SK-N-SH (cell line): ENCODE measurements at regions not wholly inside any gene's neighbourhood (a gene's known extent, or its start where the extent isn't known, plus 50 kb on each side); places are given as distances from the start of the nearest gene placed in this dataset.

Experiments
- CTCF ChIA-PET: fragments of 300-600, 350-600 bp; formaldehyde crosslinking; extraction: SDS; loops from one replicate; lab custom pipeline; 2021; lab: Yijun Ruan, JAX
- POLR2A ChIA-PET: fragments of 350-600 bp; sonication (Branson Sonifier 250); formaldehyde crosslinking; extraction: SDS; loops from one replicate; lab custom pipeline; 2020; ENCODE audit warnings: antibody characterized with exemption, inconsistent platforms; lab: Yijun Ruan, JAX
- DNase-seq: peaks from one replicate; pipeline ENCODE4 v3.0.0; 2012
- H2AFZ ChIP-seq: fragments of 200-600 bp; sonication (generic); 2 replicates; pipeline ENCODE4 v1.8.1; 2016; ENCODE audit warnings: antibody characterized with exemption, mild to moderate bottlenecking, low read depth
- H3F3A ChIP-seq: fragments of 200-600 bp; sonication (generic); replicated peaks from 2 replicates; pipeline ENCODE3; 2016; ENCODE audit warnings: antibody characterized with exemption, mild to moderate bottlenecking; ENCODE audit not compliant: insufficient read depth
- H3K27ac ChIP-seq, 2 experiments: fragments of 200-500 bp in 1 of 2; fragments of 200-600 bp in 1 of 2; sonication (Bioruptor generic) in 1 of 2; sonication (generic), shearing (Covaris generic) in 1 of 2; 2 replicates each; pipeline versions ENCODE4 v1.5.1 to v1.6.1; 2014 to 2016; ENCODE audit warnings: low read depth in 2 of 2, inconsistent platforms in 1 of 2, low read length in 1 of 2, mild to moderate bottlenecking in 1 of 2, mixed read lengths in 1 of 2
- H3K27me3 ChIP-seq: fragments of 200-600 bp; sonication (generic), shearing (Covaris generic); 2 replicates; pipeline ENCODE4 v1.6.1; 2016; ENCODE audit warnings: mixed run types; ENCODE audit not compliant: insufficient read depth
- H3K36me3 ChIP-seq, 2 experiments: fragments of 200-500 bp in 1 of 2; fragments of 200-600 bp in 1 of 2; sonication (Bioruptor generic) in 1 of 2; sonication (generic) in 1 of 2; replicated peaks in 1 of 2; 2 replicates each; pipeline versions ENCODE3 to v1.5.1; 2014 to 2016; ENCODE audit warnings: low read length in 1 of 2, mild to moderate bottlenecking in 1 of 2; ENCODE audit not compliant: insufficient read depth in 2 of 2, control insufficient read depth in 1 of 2
- H3K4me1 ChIP-seq, 2 experiments: fragments of 200-500 bp in 1 of 2; fragments of 200-600 bp in 1 of 2; sonication (Bioruptor generic) in 1 of 2; sonication (generic), shearing (Covaris generic) in 1 of 2; 2 replicates each; pipeline versions ENCODE4 v1.5.1 to v1.6.1; 2014 to 2016; ENCODE audit warnings: low read depth in 1 of 2, low read length in 1 of 2, mixed run types in 1 of 2; ENCODE audit not compliant: insufficient read depth in 2 of 2, control insufficient read depth in 1 of 2
- H3K4me2 ChIP-seq: fragments of 200-600 bp; sonication (generic), shearing (Covaris generic); 2 replicates; pipeline ENCODE4 v1.6.1; 2017; ENCODE audit warnings: mixed run types
- H3K4me3 ChIP-seq, 2 experiments: fragments of 200-500 bp in 1 of 2; fragments of 200-600 bp in 1 of 2; sonication (Bioruptor generic) in 1 of 2; sonication (generic), shearing (Covaris generic) in 1 of 2; 2 replicates each; pipeline versions ENCODE4 v1.5.1 to v1.8.1; 2014 to 2016; ENCODE audit warnings: low read depth in 2 of 2, inconsistent platforms in 1 of 2, low read length in 1 of 2, mild to moderate bottlenecking in 1 of 2, mixed read lengths in 1 of 2, moderate library complexity in 1 of 2
- H3K79me2 ChIP-seq: fragments of 200-600 bp; sonication (generic); 2 replicates; pipeline ENCODE4 v1.8.1; 2017; ENCODE audit warnings: mild to moderate bottlenecking; ENCODE audit not compliant: insufficient read depth
- H3K9ac ChIP-seq: fragments of 200-600 bp; sonication (generic); 2 replicates; pipeline ENCODE4 v1.6.1; 2017; ENCODE audit warnings: mixed run types
- H3K9me2 ChIP-seq: fragments of 200-600 bp; sonication (generic); 2 replicates; pipeline ENCODE4 v1.6.1; 2017; ENCODE audit warnings: mixed run types
- H3K9me3 ChIP-seq: fragments of 200-600 bp; sonication (generic); 2 replicates; pipeline ENCODE4 v1.6.1; 2017; ENCODE audit warnings: mixed run types, mild to moderate bottlenecking, moderate library complexity
- H4K20me1 ChIP-seq: fragments of 200-600 bp; sonication (generic); 2 replicates; pipeline ENCODE4 v1.6.1; 2017; ENCODE audit warnings: mild to moderate bottlenecking, mixed run types; ENCODE audit not compliant: insufficient read depth
- CHD2 ChIP-seq: fragments of 150-350 bp; IDR thresholded peaks from 2 replicates; pipeline ENCODE4 v1.6.1; 2018; ENCODE audit warnings: low read length; ENCODE audit not compliant: partially characterized antibody
- ELF1 ChIP-seq: IDR thresholded peaks from 2 replicates; pipeline ENCODE4 v1.4.0; 2012
- EP300 ChIP-seq, 2 experiments: IDR thresholded peaks; 2 replicates each; pipeline versions ENCODE4 v1.4.0 to v1.6.1; 2012; ENCODE audit warnings: borderline replicate concordance in 1 of 2, low read depth in 1 of 2, low read length in 1 of 2
- FOSL2 ChIP-seq: IDR thresholded peaks from 2 replicates; pipeline ENCODE4 v1.4.0; 2012; ENCODE audit warnings: low read depth, mild to moderate bottlenecking, moderate library complexity, borderline replicate concordance
- FOXJ3 ChIP-seq: sonication (generic); formaldehyde crosslinking; IDR thresholded peaks from 2 replicates; pipeline ENCODE4 v1.5.1; 2020; ENCODE audit warnings: mild to moderate bottlenecking, missing genetic modification reagents
- FOXM1 ChIP-seq: IDR thresholded peaks from 2 replicates; pipeline ENCODE4 v1.4.0; 2012; ENCODE audit warnings: low read depth, mild to moderate bottlenecking
- GATA2 ChIP-seq: sonication (generic); formaldehyde crosslinking; IDR thresholded peaks from 2 replicates; pipeline ENCODE4 v1.5.0; 2020; ENCODE audit warnings: mild to moderate bottlenecking, missing genetic modification reagents
- IRF3 ChIP-seq: fragments of 150-350 bp; IDR thresholded peaks from 2 replicates; pipeline ENCODE4 v1.6.1; 2016; ENCODE audit warnings: mild to moderate bottlenecking, low read depth, low read length
- JUND ChIP-seq: IDR thresholded peaks from 2 replicates; pipeline ENCODE4 v1.4.0; 2012
- NFIC ChIP-seq: IDR thresholded peaks from 2 replicates; pipeline ENCODE4 v1.4.0; 2012; ENCODE audit warnings: borderline replicate concordance
- POLR2AphosphoS5 ChIP-seq: IDR thresholded peaks from 2 replicates; pipeline ENCODE4 v1.6.1; 2012; ENCODE audit warnings: low read depth, low read length
- RCOR1 ChIP-seq: fragments of 150-350 bp; IDR thresholded peaks from 2 replicates; pipeline ENCODE4 v1.6.1; 2017; ENCODE audit warnings: antibody characterized with exemption, low read length
- REST ChIP-seq: IDR thresholded peaks from 2 replicates; pipeline ENCODE4 v1.6.1; 2012; ENCODE audit warnings: mild to moderate bottlenecking, low read depth, low read length, moderate library complexity
- RXRA ChIP-seq: IDR thresholded peaks from 2 replicates; pipeline ENCODE4 v1.4.0; 2012; ENCODE audit warnings: low read depth, mild to moderate bottlenecking, borderline replicate concordance
- TCF12 ChIP-seq: IDR thresholded peaks from 2 replicates; pipeline ENCODE4 v1.4.0; 2012
- USF1 ChIP-seq: IDR thresholded peaks from 2 replicates; pipeline ENCODE4 v1.4.0; 2012; ENCODE audit warnings: low read depth, borderline replicate concordance
- ZBTB33 ChIP-seq: IDR thresholded peaks from 2 replicates; pipeline ENCODE4 v1.4.0; 2012; ENCODE audit warnings: low read depth, borderline replicate concordance
- WGBS: methylation state at CpG from one replicate; pipeline ENCODE4 v1.1.6; 2017; ENCODE audit warnings: low lambda C conversion rate; 5-methylcytosine and 5-hydroxymethylcytosine counted together

- TF ChIP-seq FOXM1 (no peak), ZBTB33 (no peak)
Observed at GRCh38 chr5:102599289-102599688, 100.5 kb upstream of the SLCO6A1 start (continued).

GRCh38 chr5:102600964-102601363 lies 102.2 kb upstream of the SLCO6A1 start:
- no peak overlapping the region for H3K4me3 ChIP-seq
- no peak for DNase-seq
- no peak overlapping the region for H3K9ac ChIP-seq
- CTCF ChIA-PET = no interaction called here
- POLR2A ChIA-PET = no interaction called here
- H3F3A ChIP-seq = no peaks in the 10 kb centered on the region
- H3K27ac ChIP-seq = no peak overlapping the region
- H3K9me3 ChIP-seq = no peaks in the 10 kb centered on the region
- 64% methylated on average over 3 of the region's 3 CpGs for WGBS
- H3K9me2 ChIP-seq = no peaks in the 10 kb centered on the region
- no peaks in the 10 kb centered on the region for H3K36me3 ChIP-seq
- no peaks in the 10 kb centered on the region for H3K27me3 ChIP-seq
- H3K4me1 ChIP-seq = no peaks in the 10 kb centered on the region; a peak in 1 of 4 replicates
- H2AFZ ChIP-seq = no peak overlapping the region
- no peaks in the 10 kb centered on the region for H3K79me2 ChIP-seq
- H4K20me1 ChIP-seq = no peaks in the 10 kb centered on the region
- TF ChIP-seq CHD2 (no peak), TCF12 (peak; percentile 55), USF1 (no peak), NFIC (peak; percentile 80), JUND (peak; percentile 25; the same call in 1 of the 2 replicates), RCOR1 (no peak), ZBTB33 (no peak), ELF1 (no peak), FOSL2 (peak; percentile 54; the same call in 1 of the 2 replicates), RXRA (no peak)
- no peak overlapping the region for H3K4me2 ChIP-seq

- H3K4me3 ChIP-seq = no peak overlapping the region
- peak overlapping the region in 1 of 2 experiments; percentile 24; a peak in 1 of 4 replicates for H3K27ac ChIP-seq
- H3K36me3 ChIP-seq = no peaks in the 10 kb centered on the region
- no peaks in the 10 kb centered on the region for H4K20me1 ChIP-seq
- no peak overlapping the region for H3K9ac ChIP-seq
- no peaks in the 10 kb centered on the region for H3K9me2 ChIP-seq
- H3K27me3 ChIP-seq = no peaks in the 10 kb centered on the region
- ChIA-PET POLR2A (no interaction called here), CTCF (no interaction called here)
- H2AFZ ChIP-seq = no peak overlapping the region
- no peaks in the 10 kb centered on the region; a peak in 1 of 4 replicates for H3K4me1 ChIP-seq
- no peaks in the 10 kb centered on the region for H3K79me2 ChIP-seq
- no peak for DNase-seq
- no peaks in the 10 kb centered on the region for H3F3A ChIP-seq
- no peaks in the 10 kb centered on the region for H3K9me3 ChIP-seq
- no peak overlapping the region for H3K4me2 ChIP-seq
- TF ChIP-seq IRF3 (no peak), POLR2AphosphoS5 (no peak), EP300 (IDR thresholded peaks at IDR 0.05; ENCODE audit: borderline replicate concordance in 1 of 2, low read depth in 1 of 2, low read length in 1 of 2) (no peak), GATA2 (CRISPR knock-in tag) (no peak), USF1 (no peak), CHD2 (no peak), REST (no peak), FOXJ3 (CRISPR knock-in tag) (no peak)
Observed at GRCh38 chr5:102603670-102604069, 104.9 kb upstream of the SLCO6A1 start.
